Renal cortex interstitium (tissue), 11 donors: ENCODE measurements at regions not wholly inside any gene's neighbourhood (a gene's known extent, or its start where the extent isn't known, plus 50 kb on each side); places are given as distances from the start of the nearest gene placed in this dataset.

Experiments
- DNase-seq, 11 donors: peaks; one replicate each; pipeline ENCODE4 v3.0.0-alpha.2; 2013; ENCODE audit warnings: low read depth in 9 of 11, low spot score in 4 of 11; ENCODE audit errors: extremely low read depth in 1 of 11

DNA sequence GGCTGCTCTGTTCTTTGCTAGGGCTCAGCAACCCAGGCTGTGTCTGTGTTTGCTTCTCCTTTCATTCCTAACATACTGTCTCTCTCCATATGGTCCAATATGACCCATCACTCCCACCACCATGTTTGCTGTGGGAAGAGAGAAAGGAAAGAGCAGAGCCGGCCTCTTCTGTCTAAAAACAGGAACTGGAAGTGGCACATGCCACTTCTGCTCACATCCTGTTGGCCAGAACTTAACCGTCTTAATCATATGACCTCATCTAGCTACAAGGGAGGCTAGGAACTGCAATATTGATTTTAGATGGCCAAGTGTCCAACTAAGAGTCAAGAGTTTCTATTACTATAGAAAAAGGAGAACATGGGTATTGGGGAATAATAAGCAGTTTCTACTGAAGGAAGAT, 212.5 kb upstream of the CHD6 start:
- no peak for DNase-seq

DNA sequence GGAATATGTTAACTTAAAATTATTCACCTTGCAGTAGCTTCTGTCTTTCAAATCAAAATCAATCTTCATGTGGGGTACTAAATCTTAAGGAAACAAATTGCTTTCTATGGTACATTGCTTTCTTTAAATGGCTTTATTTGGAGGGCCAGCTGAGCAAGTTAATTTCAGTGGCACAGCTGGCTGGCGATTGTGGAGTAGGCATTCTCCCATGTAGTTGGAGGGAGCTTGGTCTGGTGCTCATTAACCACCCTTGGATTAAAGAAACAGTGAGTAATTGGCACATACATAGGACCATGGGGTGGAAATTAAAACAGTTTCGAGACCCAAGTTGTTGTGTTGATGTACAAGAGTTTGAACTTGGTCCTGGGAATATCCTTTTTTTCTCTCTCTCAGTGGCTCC, 201.3 kb upstream of the CHD6 start:
- peak in 1 of 11 donors; percentile 4 for DNase-seq

DNA sequence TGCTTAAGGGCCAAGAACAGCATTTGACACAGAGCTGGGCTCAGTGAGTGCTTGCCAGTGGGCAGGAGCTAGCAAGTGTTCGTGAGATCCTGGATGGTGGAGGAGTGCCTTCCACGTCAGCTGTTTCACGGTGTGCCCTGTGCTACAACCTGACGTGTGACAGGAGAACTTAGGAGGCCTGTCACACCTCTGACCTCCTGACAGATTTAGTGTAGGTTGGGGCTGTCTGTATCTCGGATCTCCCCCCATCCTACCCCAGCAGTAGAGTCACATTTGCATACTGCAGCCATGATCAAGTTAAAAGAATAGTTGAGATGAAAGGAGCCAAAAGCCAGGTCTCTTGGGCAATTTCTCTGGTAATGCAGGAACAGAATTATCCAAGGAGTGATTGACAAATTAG, 200.8 kb upstream of the CHD6 start:
- DNase-seq: no peak

DNA sequence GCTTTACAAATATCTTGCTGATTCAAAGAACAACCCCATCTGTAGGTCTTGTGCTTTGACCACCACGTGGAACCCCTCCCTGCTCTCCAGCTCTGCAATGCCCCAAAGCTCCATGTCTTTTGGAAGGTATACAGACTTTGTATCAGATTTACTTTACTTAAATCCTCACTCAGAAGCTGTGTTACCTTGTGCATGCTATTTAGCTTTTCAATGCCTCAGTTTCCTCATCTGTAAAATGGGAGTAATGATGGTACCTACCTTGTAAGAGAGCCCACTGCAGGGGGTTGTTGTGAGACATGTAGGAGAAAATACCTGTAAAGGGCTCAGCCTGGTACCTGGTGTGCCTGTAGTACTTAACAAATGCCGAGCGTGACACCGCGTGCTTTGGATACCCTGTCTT, 200.2 kb upstream of the CHD6 start:
- DNase-seq: no peak

DNA sequence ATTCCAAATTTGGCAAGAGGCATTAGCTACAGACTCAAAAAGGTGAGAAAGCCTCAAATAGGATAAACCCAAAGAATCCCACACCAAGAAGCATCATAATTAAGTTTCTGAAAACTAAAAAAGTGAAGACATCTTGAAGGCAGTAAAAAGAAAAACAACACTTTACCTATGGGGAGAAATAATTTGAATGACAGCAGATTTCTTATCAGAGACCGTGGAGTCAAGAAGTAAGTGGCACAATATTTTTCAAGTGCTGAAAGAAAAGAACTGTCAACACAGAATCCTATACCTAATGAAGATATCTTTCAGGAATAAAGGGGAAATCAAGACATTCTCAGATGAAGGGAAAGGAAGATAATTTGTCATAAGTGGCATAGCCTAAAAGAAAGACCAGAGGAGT, 193.3 kb upstream of the CHD6 start:
- DNase-seq: no peak

DNA sequence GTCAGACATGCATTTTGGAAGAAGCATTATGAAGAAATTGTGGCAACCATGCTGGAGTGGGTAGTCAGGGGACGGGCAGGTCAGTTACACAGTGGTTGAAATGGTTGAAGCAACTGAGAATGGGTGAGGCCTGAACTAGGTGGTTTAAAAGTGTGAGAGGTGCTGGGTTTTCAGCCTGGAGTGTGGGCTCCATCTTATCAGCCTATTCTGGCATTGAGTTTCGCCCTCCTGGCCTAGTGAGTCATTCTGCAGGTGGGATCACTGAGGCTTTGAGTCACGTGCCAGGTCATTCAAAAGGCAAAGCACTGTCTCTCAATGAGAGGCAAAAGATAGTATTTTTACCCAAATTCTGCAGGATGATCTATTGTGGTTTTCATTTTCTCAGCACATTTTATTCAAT, 181.9 kb upstream of the CHD6 start:
- DNase-seq: no peak

DNA sequence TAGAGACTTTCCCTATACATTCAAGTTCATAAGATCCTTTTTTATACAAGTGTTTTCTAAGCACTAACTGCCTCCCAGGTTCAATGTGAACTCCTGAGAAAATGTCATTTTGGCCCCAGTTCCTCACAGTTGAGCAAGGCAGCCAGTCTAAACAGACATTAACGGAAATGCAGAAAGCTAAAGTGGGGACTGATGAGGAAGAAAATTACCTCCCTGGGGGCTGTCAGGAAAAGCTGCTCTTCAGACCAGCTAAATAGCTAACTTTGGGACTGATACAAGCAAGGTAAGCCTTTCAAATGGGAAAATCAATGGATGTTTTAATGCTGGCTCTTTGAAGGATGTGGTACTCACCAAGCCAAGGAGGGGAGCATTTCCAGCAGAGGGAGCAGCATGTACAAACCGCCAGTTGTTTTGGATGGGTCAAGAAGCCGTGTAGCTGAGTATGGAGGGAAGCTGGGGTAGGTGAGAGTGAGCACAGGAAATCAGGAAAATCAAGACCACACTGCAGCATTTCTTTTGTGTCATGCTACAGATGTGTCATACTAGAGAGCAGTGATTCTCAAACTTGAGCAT, 180.8 kb upstream of the CHD6 start:
- DNase-seq: no peak

DNA sequence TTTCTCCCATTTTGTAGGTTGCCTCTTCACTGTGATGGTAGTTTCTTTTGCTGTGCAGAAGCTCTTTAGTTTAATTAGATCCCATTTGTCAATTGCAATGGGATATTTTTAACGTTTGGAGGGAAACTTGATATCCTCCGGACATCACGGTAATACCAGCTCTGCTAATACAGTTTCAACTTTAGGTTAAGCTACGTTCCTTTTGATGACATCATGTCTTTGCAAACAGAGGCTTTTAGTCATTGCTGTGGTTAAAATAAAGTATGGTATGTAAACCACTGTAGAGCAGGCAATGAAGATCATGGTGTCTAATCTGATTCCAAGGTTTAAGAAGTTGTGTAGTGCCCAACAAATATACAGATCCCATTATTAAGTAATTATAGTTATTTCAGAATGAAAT, 168.0 kb upstream of the CHD6 start:
- DNase-seq: no peak

DNA sequence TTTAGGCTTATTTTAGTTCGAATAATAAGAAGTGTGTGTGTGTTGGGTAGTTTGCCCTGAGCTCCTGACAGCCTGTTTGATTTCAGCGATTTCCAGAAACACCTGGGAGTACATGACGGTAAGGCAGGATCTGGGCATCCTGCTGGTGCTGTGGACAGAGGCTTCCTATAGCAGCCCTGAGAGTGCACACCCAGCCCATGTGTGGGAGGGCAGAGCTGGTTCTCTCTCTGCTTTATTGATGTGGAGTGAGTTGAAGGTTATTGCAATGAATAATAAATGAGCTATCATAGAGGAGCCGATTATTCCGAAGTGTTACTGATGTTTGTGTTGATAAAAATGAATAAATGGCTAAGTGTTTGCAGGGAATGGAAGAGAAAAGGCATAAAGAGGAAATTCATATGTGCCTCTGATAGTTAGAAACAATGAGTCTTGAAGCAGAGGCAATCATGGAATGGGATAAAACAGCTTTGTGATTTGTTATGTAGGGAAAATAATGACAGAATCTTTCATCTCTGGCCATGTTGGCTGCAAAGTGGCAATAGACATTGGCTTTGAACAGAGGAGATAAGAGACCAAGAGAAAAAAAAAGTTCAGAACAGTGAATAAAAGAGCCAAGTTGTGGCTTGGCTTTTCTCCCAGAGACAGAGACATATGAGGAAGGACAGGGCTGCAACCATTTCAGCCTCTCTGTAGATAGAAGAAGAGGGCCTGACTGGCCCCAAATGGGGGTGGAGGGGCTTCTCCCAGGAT, 166.2 kb upstream of the CHD6 start:
- no peak for DNase-seq

DNA sequence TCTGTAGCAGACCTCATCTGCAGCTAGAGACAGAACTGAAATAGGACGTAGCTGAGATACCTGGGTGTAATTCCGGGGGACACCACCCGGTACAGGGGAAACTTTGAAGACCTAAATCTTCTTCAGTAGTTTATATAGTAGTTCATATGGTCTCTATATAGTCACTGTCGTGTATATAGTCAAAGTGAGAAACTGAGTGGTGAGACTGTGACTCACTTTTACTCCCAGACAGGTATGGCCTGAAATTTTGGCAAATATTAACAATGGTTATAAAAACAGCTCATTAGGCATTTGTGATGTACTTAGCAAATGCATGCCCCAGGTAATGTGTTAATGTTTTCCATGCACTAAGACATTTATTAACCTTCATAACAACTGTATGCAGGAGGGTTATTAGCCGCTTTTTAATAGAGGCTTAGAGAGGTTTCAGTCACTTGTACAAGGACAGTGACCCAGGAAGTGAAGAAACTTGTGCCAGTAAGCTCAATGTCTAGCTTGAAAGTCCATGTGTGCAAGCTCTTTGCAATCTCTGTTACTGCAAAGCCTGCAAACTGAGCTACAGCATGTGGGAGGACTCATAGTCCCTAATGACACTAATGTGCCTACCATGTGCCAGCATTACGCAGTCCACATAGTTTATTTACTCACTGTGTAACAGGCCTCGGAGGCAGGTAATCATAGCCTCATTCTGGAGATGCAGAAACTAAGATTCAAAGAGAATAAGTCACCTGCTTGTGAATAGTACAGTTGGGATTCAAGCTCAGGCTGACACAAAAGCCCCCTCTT, 165.4 kb upstream of the CHD6 start:
- DNase-seq: peak in 1 of 11 donors; percentile 14

DNA sequence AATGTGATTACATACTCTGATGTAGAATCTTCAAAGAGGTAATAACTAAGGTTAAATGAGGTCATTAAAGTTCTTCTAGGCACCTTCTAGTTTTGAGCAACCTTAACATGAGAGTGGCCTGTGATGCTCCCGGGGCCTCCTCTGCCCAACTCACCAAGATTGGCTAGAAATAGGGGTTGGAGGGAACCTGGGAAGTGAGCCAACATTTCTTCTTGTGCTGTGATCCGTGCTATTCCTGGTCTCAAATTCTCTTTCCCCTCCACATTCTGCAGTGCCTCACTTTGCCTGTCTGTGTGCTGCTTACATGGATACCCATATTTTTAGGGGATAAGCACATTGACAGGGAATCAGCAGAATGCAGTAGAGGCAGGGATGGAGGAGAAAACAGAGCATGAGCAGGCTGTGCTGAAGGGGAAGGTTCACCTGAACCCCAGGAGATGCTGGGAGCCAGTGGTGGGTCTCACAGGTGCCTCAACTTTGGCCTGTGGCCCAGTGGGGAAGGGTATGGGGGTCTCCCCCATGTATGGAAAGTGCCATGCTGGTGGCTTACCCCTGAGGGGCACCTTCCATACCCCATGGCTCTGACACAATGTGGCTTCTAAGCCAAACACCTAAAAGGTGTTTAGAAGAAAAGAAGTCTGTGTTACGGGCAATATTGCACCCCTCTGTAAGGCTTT, 164.7 kb upstream of the CHD6 start:
- no peak for DNase-seq

DNA sequence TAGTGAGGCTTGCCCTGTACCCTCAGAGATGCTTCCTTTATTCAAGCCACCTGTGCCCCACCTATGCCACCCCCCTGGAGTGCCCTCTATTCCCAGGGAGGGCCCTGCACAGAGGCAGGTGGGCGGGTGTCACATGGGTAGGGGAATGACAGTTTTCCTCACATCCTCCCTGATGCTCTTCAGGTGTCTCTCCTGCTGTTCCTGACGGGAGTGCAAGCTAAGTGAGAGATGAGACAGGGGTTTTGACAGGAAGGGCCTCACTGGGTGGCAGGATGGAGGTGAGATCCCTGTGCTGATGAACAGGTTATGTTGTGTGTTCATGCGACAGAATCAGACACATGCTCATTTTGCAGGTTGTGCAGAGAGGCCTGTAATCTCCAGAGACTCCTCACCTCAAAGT, 164.1 kb upstream of the CHD6 start:
- DNase-seq: no peak

DNA sequence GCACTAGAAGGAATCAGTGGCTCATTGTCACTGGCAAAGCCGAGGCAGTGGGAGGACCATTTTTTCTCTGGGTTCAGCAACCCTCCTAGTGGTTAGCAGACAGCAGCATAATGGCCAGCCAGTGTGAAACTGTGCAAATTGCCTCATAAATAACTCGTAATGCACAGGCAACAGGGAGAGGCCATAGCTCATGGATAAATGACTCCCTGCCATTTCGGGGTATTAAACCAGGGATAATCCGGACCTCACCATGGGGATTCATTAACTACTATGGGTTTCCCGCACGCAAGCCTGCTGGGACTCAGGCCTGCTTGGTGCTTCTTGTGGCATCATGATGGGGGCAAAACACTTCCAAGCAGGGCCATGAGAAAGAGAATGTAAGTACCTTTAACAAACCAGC, 158.2 kb upstream of the CHD6 start:
- no peak for DNase-seq

DNA sequence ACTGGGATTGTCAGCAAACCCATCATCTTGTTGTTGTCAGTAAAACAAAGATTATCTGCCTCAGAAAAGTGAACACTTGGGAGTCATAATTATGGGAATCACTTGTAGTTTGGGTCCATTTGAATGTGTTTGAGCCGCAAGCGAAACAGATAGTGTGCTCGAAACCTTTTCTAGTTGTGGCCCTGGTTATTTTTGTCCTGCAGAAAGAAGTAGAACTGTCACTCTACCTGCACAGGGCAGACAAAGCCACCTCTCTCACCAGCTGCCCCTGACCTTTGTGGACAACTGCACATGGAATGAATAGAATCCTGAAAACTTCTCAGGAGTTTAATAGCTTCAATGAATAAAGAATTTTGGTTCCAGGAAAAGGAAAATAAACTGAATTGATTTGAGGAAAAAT, 156.1 kb upstream of the CHD6 start:
- DNase-seq: no peak

DNA sequence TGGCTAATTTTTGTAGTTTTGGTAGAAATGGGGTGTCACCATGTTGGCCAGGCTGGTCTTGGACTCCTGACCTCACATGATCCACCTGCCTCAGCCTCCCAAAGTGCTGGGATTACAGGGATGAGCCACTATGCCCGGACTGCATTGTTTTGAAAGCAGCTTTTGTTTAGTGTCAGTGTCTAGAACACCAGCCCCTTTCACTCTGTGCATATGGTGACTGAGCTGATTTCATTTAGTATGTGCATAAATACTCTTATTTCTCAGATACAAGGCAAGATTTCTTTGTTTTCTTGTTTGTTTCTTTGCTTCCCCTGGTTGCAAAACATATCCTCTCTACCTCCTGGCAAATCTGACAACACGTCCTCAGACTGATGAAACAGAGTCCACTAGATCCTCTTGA, 152.8 kb upstream of the CHD6 start:
- no peak for DNase-seq

DNA sequence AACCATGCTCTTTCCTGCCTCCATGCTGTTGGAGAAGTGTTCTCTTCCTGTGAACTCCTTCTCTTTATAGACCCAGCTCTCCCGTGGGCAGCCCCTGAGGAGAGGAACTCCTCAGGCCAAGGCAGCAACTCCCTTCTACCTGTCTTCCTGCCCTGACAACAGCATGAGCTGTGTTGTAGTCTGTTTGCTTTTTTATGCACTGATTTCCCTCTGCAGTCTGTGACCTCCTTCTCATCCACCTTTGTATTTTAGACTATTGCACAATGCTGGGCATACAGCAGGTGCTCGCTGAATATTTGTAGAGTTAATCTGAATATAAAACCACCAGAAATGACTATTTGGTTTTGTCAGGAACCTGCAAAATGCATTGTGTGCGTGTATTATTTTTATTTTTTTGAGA, 152.2 kb upstream of the CHD6 start:
- no peak for DNase-seq

DNA sequence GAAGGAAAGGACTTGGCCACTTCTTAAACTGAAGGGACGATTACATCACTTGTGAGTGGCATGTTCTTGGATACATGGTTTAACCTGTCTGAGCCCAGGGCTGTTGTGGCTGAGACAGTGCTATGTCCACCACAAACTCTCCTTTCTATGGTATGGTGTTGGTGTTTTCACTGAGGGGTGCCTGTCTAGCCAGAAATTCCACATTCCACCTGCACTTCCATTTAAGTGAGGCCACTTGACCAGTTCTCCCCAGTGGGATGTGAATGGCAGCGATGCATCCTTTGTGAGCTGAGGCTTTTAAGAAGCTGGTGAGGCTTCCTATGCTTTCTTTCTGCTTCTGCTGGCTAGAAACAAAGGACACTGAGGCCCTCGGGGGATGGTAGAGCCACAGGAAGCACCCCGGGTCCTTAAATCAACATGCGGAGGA, 151.4 kb upstream of the CHD6 start:
- no peak for DNase-seq

DNA sequence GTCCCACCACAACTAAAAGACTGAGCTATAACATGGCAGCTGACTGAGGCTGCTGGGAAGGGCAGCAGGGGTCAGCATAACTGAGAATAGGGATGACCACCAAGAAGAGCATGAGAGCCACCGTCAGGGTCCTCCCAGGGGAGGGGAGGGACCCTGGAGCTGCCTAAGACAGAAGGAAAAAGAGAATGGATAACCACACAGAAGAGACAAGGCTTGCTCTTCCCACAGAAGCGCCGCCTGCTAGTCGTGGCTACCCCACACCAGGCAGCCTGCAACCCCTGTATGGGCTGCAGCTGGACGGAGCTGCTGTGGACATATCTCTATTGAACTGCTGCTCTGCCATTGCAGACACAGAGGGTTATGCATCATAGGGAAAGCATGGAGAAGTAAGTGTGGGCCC, 132.0 kb upstream of the CHD6 start:
- DNase-seq: no peak

DNA sequence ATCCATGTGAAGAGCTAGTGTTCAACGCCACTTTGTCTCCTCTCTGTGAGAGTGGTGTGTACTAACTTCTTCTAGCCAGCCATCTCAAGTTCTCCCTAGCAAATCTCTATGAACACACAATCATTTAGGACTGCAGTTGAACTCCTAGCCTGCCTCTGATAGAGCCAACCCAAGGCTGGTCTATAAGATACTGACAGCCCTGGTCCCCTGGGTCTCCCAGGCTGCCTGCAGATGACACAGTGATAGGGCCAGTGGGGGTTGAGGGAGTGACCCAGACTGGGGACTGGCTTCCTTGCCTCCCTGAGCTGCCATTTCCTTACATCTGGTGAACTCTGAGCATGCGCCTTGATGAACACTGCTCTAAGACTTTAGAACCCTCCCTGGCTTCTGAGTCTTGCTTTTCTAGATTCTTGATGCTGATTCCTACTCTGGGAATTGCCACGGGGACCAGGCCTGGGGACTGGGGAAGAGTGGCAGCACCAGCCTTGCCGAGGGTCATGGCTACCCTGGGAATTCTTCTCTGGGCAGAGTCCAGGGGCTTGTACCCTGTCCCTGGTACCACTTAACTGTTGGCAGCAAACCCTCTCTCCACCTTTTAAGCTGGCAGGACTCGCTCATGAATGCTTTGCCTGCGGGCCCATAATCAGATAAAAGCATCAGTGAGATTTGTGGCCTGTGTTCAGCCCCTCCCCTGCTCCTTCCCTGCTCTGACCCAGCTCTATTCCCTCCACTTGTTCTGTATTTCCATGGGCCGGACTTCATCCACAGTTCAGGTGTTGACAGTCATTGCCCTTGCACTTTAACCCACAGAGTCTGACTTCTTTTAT, 130.8 kb upstream of the CHD6 start:
- DNase-seq: no peak
